K562 (cell line): ENCODE measurements at regions not wholly inside any gene's neighbourhood (a gene's known extent, or its start where the extent isn't known, plus 50 kb on each side); places are given as distances from the start of the nearest gene placed in this dataset.

Experiments used
- ADNP ChIP-seq: fragments of 200-800 bp; sonication (Bioruptor generic); IDR thresholded peaks from 2 replicates; pipeline ENCODE4 v1.6.1; 2016; ENCODE audit warnings: missing genetic modification characterization, missing compliant biosample characterization
- CTCF ChIP-seq, 3 experiments: IDR thresholded peaks in 2 of 3; conservative IDR thresholded peaks in 1 of 3; 2 replicates each; pipeline ENCODE4 v1.5.1; 2011 to 2012; ENCODE audit warnings: low read length in 3 of 3, mild to moderate bottlenecking in 3 of 3, control low read depth in 2 of 3, improper control_type of control experiment in 1 of 3, inconsistent platforms in 1 of 3, low read depth in 1 of 3, mixed read lengths in 1 of 3, moderate library complexity in 1 of 3; ENCODE audit not compliant: insufficient read depth in 2 of 3
- FOXJ3 ChIP-seq: sonication (generic); formaldehyde crosslinking; IDR thresholded peaks from 2 replicates; pipeline ENCODE4 v1.4.0; 2020; ENCODE audit warnings: mild to moderate bottlenecking, missing genetic modification reagents
- HDAC6 ChIP-seq: IDR thresholded peaks from 2 replicates; pipeline ENCODE4 v1.6.1; 2012; ENCODE audit warnings: low read depth, mild to moderate bottlenecking, control low read depth, inconsistent platforms, low read length, moderate library complexity
- JUNB ChIP-seq: fragments of 450-650 bp; formaldehyde crosslinking; conservative IDR thresholded peaks from 2 replicates; pipeline ENCODE4 v1.4.0; 2020; ENCODE audit warnings: mild to moderate bottlenecking
- NELFE ChIP-seq: IDR thresholded peaks from 2 replicates; pipeline ENCODE4 v1.6.1; 2011; ENCODE audit warnings: mild to moderate bottlenecking; ENCODE audit not compliant: insufficient read depth, insufficient read length
- PHB2 ChIP-seq: fragments of 450-650 bp; IDR thresholded peaks from 2 replicates; pipeline ENCODE4 v1.6.1; 2017; ENCODE audit warnings: low read depth
- POLR2A ChIP-seq: fragments of 450-650 bp; conservative IDR thresholded peaks from 2 replicates; pipeline ENCODE4 v1.6.1; 2016
- TCF3 ChIP-seq: sonication (generic); formaldehyde crosslinking; IDR thresholded peaks from 2 replicates; pipeline ENCODE4 v1.4.0; 2020; ENCODE audit warnings: mild to moderate bottlenecking, missing genetic modification reagents
- TEAD4 ChIP-seq, 2 experiments: sonication (generic) in 1 of 2; formaldehyde crosslinking in 1 of 2; IDR thresholded peaks; 2 replicates each; pipeline versions ENCODE4 v1.6.1 to v1.8.0; 2012 to 2022; ENCODE audit warnings: borderline replicate concordance in 1 of 2, inconsistent platforms in 1 of 2, low read length in 1 of 2, mild to moderate bottlenecking in 1 of 2, missing genetic modification reagents in 1 of 2
- XRCC3 ChIP-seq: fragments of 450-650 bp; IDR thresholded peaks from 2 replicates; pipeline ENCODE4 v1.6.1; 2017; ENCODE audit warnings: mild to moderate bottlenecking, moderate library complexity
- ZBTB26 ChIP-seq: fragments of 450-650 bp; formaldehyde crosslinking; IDR thresholded peaks from 2 replicates; pipeline ENCODE4 v1.4.0; 2022; ENCODE audit warnings: missing genetic modification characterization
- ZNF639 ChIP-seq, 2 experiments: fragments of 200-800 bp in 1 of 2; sonication (Bioruptor generic) in 1 of 2; sonication (generic) in 1 of 2; formaldehyde crosslinking in 1 of 2; IDR thresholded peaks in 1 of 2; conservative IDR thresholded peaks in 1 of 2; 2 replicates each; pipeline versions ENCODE4 v1.5.0 to v1.6.1; 2016 to 2020; ENCODE audit warnings: missing compliant biosample characterization in 1 of 2, missing genetic modification characterization in 1 of 2, missing genetic modification reagents in 1 of 2

- TF ChIP-seq ZNF639 (CRISPR knock-in tag; conservative IDR thresholded peaks at IDR 0.05 in 1 of 2, IDR thresholded peaks at IDR 0.05 in 1 of 2) (no peak), ADNP (tag) (no peak), FOXJ3 (no peak), TEAD4 (IDR thresholded peaks at IDR 0.05; ENCODE audit: low read length) (no peak), TEAD4 (CRISPR knock-in tag; IDR thresholded peaks at IDR 0.05; ENCODE audit: borderline replicate concordance) (no peak), POLR2A (no peak), PHB2 (no peak), NELFE (no peak), ZBTB26 (CRISPR knock-in tag) (no peak), CTCF (IDR thresholded peaks at IDR 0.05 in 2 of 3, conservative IDR thresholded peaks at IDR 0.05 in 1 of 3; ENCODE audit: insufficient read depth in 2 of 3, low read depth in 1 of 3, low read length in 3 of 3) (no peak), HDAC6 (no peak), TCF3 (no peak), XRCC3 (no peak), JUNB (no peak)
Observed at GRCh38 chr17:13350466-13350865, 251.3 kb downstream of the HS3ST3A1 start.
